Panc1 (cell line): ENCODE measurements at regions not wholly inside any gene's neighbourhood (a gene's known extent, or its start where the extent isn't known, plus 50 kb on each side); places are given as distances from the start of the nearest gene placed in this dataset.

Experiments used
- POLR2AphosphoS5 ChIP-seq: IDR thresholded peaks from 2 replicates; pipeline ENCODE4 v1.6.1; 2012; ENCODE audit warnings: mild to moderate bottlenecking, low read depth, low read length, moderate library complexity
- SIN3A ChIP-seq: IDR thresholded peaks from 2 replicates; pipeline ENCODE4 v1.6.1; 2012; ENCODE audit warnings: low read depth, mild to moderate bottlenecking, low read length, moderate library complexity, borderline replicate concordance; ENCODE audit not compliant: insufficient read depth
- TCF7L2 ChIP-seq: IDR thresholded peaks from 2 replicates; pipeline ENCODE4 v1.6.1; 2011; ENCODE audit warnings: mild to moderate bottlenecking, low read depth, low read length, inconsistent platforms
- TF ChIP-seq, protein P1 (sequence below): fragments of 450-650 bp; IDR thresholded peaks from 2 replicates; pipeline ENCODE4 v1.5.1; 2017; ENCODE audit warnings: mild to moderate bottlenecking

DNA sequence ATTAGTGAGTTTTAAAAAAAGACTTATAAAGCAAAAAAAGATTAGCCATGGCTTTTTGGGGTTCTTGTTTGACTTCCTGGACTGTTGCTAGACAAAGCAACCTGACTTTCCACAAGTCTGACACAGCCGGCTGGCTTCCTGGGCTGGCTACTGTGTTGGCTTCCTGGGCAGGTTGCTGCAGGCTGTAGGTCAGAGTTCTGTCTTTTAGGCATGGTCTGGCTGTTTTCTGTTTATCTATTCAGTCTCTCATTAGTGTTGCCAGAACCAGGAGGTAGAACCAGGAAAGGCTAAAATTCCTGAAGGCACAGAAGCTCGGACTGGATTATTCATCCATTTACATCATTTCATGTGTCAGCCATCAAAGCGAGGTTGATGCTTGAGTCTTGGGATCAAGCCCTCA is 88.6 kb upstream of the SLC35F3 start:
- TF ChIP-seq, protein P1, sequence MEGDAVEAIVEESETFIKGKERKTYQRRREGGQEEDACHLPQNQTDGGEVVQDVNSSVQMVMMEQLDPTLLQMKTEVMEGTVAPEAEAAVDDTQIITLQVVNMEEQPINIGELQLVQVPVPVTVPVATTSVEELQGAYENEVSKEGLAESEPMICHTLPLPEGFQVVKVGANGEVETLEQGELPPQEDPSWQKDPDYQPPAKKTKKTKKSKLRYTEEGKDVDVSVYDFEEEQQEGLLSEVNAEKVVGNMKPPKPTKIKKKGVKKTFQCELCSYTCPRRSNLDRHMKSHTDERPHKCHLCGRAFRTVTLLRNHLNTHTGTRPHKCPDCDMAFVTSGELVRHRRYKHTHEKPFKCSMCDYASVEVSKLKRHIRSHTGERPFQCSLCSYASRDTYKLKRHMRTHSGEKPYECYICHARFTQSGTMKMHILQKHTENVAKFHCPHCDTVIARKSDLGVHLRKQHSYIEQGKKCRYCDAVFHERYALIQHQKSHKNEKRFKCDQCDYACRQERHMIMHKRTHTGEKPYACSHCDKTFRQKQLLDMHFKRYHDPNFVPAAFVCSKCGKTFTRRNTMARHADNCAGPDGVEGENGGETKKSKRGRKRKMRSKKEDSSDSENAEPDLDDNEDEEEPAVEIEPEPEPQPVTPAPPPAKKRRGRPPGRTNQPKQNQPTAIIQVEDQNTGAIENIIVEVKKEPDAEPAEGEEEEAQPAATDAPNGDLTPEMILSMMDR = no peak
- TF ChIP-seq TCF7L2 (no peak), POLR2AphosphoS5 (no peak), SIN3A (no peak)
